Liver (tissue), 8 donors: ENCODE measurements at regions not wholly inside any gene's neighbourhood (a gene's known extent, or its start where the extent isn't known, plus 50 kb on each side); places are given as distances from the start of the nearest gene placed in this dataset.

Source experiments
- DNase-seq: peaks from one replicate; pipeline ENCODE4 v3.0.0-alpha.2; 2017; ENCODE audit warnings: low spot score
- H3K27ac ChIP-seq, 2 donors: one replicate each; pipeline ENCODE4 v1.7.0; 2013; ENCODE audit warnings: inconsistent platforms in 2 of 2, low read length in 2 of 2, control low read depth in 1 of 2, low read depth in 1 of 2, mild to moderate bottlenecking in 1 of 2
- H3K27me3 ChIP-seq, 4 donors: one replicate each; pipeline versions ENCODE4 v1.6.1 to v1.7.0; 2013; ENCODE audit warnings: low read length in 3 of 4, inconsistent platforms in 1 of 4, mild to moderate bottlenecking in 1 of 4, moderate library complexity in 1 of 4; ENCODE audit not compliant: control insufficient read depth in 4 of 4, insufficient read depth in 4 of 4
- H3K36me3 ChIP-seq, 4 donors: one replicate each; pipeline versions ENCODE4 v1.6.1 to v1.7.0; 2013; ENCODE audit warnings: low read length in 3 of 4, mild to moderate bottlenecking in 3 of 4, low read depth in 1 of 4, moderate library complexity in 1 of 4; ENCODE audit not compliant: control insufficient read depth in 4 of 4, insufficient read depth in 3 of 4
- H3K4me1 ChIP-seq, 4 donors: one replicate each; pipeline versions ENCODE4 v1.6.1 to v1.7.0; 2013; ENCODE audit warnings: low read length in 3 of 4, mild to moderate bottlenecking in 3 of 4, moderate library complexity in 1 of 4; ENCODE audit not compliant: control insufficient read depth in 4 of 4, insufficient read depth in 4 of 4
- H3K4me3 ChIP-seq, 3 donors: one replicate each; pipeline versions ENCODE4 v1.6.1 to v1.7.0; 2013; ENCODE audit warnings: low read length in 3 of 3, control low read depth in 1 of 3, low read depth in 1 of 3, mild to moderate bottlenecking in 1 of 3
- H3K9ac ChIP-seq, 2 donors: one replicate each; pipeline ENCODE4 v1.7.0; 2013; ENCODE audit warnings: low read length in 2 of 2, mild to moderate bottlenecking in 2 of 2, moderate library complexity in 2 of 2, control low read depth in 1 of 2, low read depth in 1 of 2
- H3K9me3 ChIP-seq, 4 donors: one replicate each; pipeline versions ENCODE4 v1.6.1 to v1.7.0; 2013; ENCODE audit warnings: low read length in 3 of 4; ENCODE audit not compliant: control insufficient read depth in 4 of 4
- FOXA1 ChIP-seq: IDR thresholded peaks from 2 replicates; pipeline ENCODE4 v1.6.1; 2016; ENCODE audit warnings: antibody characterized with exemption
- FOXA2 ChIP-seq: IDR thresholded peaks from 2 replicates; pipeline ENCODE4 v1.6.1; 2016; ENCODE audit warnings: antibody characterized with exemption
- GABPA ChIP-seq, 2 donors: IDR thresholded peaks in 1 of 2; conservative IDR thresholded peaks in 1 of 2; 2 replicates each; pipeline ENCODE4 v1.6.1; 2016; ENCODE audit warnings: antibody characterized with exemption in 2 of 2, mild to moderate bottlenecking in 1 of 2, moderate library complexity in 1 of 2
- HNF4A ChIP-seq, 2 donors: conservative IDR thresholded peaks; 2 replicates each; pipeline ENCODE4 v1.6.1; 2016; ENCODE audit warnings: antibody characterized with exemption in 2 of 2, mild to moderate bottlenecking in 2 of 2
- HNF4G ChIP-seq: IDR thresholded peaks from 2 replicates; pipeline ENCODE4 v1.6.1; 2016; ENCODE audit warnings: antibody characterized with exemption
- JUND ChIP-seq, 2 donors: IDR thresholded peaks; 2 replicates each; pipeline ENCODE4 v1.6.1; 2016; ENCODE audit warnings: antibody characterized with exemption in 2 of 2
- NR2F2 ChIP-seq: IDR thresholded peaks from 2 replicates; pipeline ENCODE4 v1.6.1; 2016; ENCODE audit warnings: antibody characterized with exemption
- RAD21 ChIP-seq, 2 donors: IDR thresholded peaks; 2 replicates each; pipeline ENCODE4 v1.6.1; 2016; ENCODE audit warnings: antibody characterized with exemption in 2 of 2, mild to moderate bottlenecking in 2 of 2
- RXRA ChIP-seq, 2 donors: IDR thresholded peaks; 2 replicates each; pipeline ENCODE4 v1.6.1; 2017 to 2018; ENCODE audit warnings: antibody characterized with exemption in 2 of 2, mild to moderate bottlenecking in 1 of 2
- SP1 ChIP-seq: IDR thresholded peaks from 2 replicates; pipeline ENCODE4 v1.6.1; 2018; ENCODE audit warnings: antibody characterized with exemption, mild to moderate bottlenecking
- YY1 ChIP-seq: IDR thresholded peaks from 2 replicates; pipeline ENCODE4 v1.6.1; 2016; ENCODE audit warnings: antibody characterized with exemption, mild to moderate bottlenecking
- WGBS: extraction: QIAGEN DNeasy Blood & Tissue Kit; methylation state at CpG from one replicate; pipeline ENCODE4 v1.1.7; 2013; 5-methylcytosine and 5-hydroxymethylcytosine counted together
- TF ChIP-seq, protein P1 (sequence below): fragments of 150-350 bp; IDR thresholded peaks from 2 replicates; pipeline ENCODE4 v1.5.1; 2017; ENCODE audit warnings: improper control_type of control experiment, low read depth, low read length; ENCODE audit not compliant: missing input control
- TF ChIP-seq, protein P2 (sequence below): IDR thresholded peaks from 2 replicates; pipeline ENCODE4 v1.6.1; 2016; ENCODE audit warnings: antibody characterized with exemption, mild to moderate bottlenecking
- TF ChIP-seq, protein P3 (sequence below): IDR thresholded peaks from 2 replicates; pipeline ENCODE4 v1.6.1; 2016; ENCODE audit warnings: antibody characterized with exemption
- TF ChIP-seq, protein P4 (sequence below): IDR thresholded peaks from 2 replicates; pipeline ENCODE4 v1.6.1; 2016; ENCODE audit warnings: antibody characterized with exemption
- donor health status: healthy.
- donor health status: healthy.
- donor health status: healthy.
- donor health status: healthy.
- donor health status: healthy.

DNA sequence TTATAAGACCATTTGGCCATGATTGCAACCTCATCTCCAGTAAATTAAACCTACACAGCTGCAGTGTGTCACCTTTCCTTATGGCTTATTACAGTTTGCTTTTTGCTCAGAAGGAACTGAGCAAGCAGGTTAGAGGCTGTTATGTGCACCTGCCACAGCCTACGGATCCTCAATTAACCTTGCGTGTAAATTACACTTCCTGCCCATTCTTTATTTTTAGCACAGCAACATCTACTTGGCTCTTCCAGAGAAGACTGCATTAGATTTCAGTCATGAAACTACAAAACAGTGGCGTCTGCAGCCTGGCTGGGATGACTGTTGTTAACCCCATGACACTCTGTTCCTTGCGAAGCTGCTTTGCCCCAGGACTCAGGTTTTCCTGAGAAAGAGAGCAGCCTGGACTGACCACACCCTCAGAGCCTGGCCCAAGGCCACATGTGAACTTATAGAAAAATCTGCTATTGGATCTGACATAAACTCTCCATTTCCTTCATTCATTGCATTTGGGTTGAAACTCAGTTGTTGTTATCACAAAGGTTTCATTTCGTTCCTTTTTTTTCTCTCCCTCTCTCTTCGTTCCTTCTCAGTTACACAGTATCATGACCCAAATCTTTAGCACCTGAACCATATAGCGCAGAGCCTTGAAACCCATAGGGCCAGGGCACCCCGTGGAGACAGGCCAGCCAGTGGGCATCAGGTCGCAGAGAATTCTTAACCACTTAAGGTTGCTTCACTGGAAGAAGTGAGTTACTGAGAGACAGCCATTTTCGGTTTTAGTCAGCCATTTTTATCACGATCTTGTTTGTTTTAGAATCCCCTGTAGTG is 138.6 kb downstream of the PALM2AKAP2 start:
- H3K27me3 ChIP-seq: no peaks in the 10 kb centered on the region
- H3K9ac ChIP-seq: no peak overlapping the region
- TF ChIP-seq JUND (IDR thresholded peaks at IDR 0.05) (no peak), YY1 (no peak), HNF4G (no peak), FOXA1 (no peak), RXRA (IDR thresholded peaks at IDR 0.05) (no peak), GABPA (IDR thresholded peaks at IDR 0.05 in 1 of 2, conservative IDR thresholded peaks at IDR 0.05 in 1 of 2) (no peak), SP1 (no peak), FOXA2 (no peak), HNF4A (conservative IDR thresholded peaks at IDR 0.05) (no peak), NR2F2 (no peak), RAD21 (IDR thresholded peaks at IDR 0.05) (no peak)
- TF ChIP-seq, protein P1, sequence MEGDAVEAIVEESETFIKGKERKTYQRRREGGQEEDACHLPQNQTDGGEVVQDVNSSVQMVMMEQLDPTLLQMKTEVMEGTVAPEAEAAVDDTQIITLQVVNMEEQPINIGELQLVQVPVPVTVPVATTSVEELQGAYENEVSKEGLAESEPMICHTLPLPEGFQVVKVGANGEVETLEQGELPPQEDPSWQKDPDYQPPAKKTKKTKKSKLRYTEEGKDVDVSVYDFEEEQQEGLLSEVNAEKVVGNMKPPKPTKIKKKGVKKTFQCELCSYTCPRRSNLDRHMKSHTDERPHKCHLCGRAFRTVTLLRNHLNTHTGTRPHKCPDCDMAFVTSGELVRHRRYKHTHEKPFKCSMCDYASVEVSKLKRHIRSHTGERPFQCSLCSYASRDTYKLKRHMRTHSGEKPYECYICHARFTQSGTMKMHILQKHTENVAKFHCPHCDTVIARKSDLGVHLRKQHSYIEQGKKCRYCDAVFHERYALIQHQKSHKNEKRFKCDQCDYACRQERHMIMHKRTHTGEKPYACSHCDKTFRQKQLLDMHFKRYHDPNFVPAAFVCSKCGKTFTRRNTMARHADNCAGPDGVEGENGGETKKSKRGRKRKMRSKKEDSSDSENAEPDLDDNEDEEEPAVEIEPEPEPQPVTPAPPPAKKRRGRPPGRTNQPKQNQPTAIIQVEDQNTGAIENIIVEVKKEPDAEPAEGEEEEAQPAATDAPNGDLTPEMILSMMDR: no peak
- TF ChIP-seq, protein P2, sequence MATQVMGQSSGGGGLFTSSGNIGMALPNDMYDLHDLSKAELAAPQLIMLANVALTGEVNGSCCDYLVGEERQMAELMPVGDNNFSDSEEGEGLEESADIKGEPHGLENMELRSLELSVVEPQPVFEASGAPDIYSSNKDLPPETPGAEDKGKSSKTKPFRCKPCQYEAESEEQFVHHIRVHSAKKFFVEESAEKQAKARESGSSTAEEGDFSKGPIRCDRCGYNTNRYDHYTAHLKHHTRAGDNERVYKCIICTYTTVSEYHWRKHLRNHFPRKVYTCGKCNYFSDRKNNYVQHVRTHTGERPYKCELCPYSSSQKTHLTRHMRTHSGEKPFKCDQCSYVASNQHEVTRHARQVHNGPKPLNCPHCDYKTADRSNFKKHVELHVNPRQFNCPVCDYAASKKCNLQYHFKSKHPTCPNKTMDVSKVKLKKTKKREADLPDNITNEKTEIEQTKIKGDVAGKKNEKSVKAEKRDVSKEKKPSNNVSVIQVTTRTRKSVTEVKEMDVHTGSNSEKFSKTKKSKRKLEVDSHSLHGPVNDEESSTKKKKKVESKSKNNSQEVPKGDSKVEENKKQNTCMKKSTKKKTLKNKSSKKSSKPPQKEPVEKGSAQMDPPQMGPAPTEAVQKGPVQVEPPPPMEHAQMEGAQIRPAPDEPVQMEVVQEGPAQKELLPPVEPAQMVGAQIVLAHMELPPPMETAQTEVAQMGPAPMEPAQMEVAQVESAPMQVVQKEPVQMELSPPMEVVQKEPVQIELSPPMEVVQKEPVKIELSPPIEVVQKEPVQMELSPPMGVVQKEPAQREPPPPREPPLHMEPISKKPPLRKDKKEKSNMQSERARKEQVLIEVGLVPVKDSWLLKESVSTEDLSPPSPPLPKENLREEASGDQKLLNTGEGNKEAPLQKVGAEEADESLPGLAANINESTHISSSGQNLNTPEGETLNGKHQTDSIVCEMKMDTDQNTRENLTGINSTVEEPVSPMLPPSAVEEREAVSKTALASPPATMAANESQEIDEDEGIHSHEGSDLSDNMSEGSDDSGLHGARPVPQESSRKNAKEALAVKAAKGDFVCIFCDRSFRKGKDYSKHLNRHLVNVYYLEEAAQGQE: no peak
- TF ChIP-seq, protein P3, sequence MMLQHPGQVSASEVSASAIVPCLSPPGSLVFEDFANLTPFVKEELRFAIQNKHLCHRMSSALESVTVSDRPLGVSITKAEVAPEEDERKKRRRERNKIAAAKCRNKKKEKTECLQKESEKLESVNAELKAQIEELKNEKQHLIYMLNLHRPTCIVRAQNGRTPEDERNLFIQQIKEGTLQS: no peak
- TF ChIP-seq, protein P4, sequence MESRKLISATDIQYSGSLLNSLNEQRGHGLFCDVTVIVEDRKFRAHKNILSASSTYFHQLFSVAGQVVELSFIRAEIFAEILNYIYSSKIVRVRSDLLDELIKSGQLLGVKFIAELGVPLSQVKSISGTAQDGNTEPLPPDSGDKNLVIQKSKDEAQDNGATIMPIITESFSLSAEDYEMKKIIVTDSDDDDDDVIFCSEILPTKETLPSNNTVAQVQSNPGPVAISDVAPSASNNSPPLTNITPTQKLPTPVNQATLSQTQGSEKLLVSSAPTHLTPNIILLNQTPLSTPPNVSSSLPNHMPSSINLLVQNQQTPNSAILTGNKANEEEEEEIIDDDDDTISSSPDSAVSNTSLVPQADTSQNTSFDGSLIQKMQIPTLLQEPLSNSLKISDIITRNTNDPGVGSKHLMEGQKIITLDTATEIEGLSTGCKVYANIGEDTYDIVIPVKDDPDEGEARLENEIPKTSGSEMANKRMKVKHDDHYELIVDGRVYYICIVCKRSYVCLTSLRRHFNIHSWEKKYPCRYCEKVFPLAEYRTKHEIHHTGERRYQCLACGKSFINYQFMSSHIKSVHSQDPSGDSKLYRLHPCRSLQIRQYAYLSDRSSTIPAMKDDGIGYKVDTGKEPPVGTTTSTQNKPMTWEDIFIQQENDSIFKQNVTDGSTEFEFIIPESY: no peak
- DNase-seq: no peak
- 69% methylated on average over 11 of the region's 11 CpGs for WGBS
- H3K4me3 ChIP-seq: no peak overlapping the region
- H3K4me1 ChIP-seq: peaks cover 5 to 13% (median 10%) of the 10 kb centered on the region in 4 donors
- peaks cover 0 to 6% (median 2%) of the 10 kb centered on the region in 4 donors for H3K36me3 ChIP-seq
- H3K27ac ChIP-seq: no peak overlapping the region
- no peaks in the 10 kb centered on the region for H3K9me3 ChIP-seq
